ENCODE measurements at regions not wholly inside any gene's neighbourhood (a gene's known extent, or its start where the extent isn't known, plus 50 kb on each side); places are given as distances from the start of the nearest gene placed in this dataset.

GRCh38 chr5:143694357-143694756 lies 117.6 kb upstream of the HMHB1 start (continued):
- no peak for TF ChIP-seq ZNF543 (CRISPR knock-in tag; IDR thresholded peaks at IDR 0.05)
- peak; percentile 61 for TF ChIP-seq PAXIP1 (CRISPR knock-in tag; conservative IDR thresholded peaks at IDR 0.05)
- TF ChIP-seq, protein P1, sequence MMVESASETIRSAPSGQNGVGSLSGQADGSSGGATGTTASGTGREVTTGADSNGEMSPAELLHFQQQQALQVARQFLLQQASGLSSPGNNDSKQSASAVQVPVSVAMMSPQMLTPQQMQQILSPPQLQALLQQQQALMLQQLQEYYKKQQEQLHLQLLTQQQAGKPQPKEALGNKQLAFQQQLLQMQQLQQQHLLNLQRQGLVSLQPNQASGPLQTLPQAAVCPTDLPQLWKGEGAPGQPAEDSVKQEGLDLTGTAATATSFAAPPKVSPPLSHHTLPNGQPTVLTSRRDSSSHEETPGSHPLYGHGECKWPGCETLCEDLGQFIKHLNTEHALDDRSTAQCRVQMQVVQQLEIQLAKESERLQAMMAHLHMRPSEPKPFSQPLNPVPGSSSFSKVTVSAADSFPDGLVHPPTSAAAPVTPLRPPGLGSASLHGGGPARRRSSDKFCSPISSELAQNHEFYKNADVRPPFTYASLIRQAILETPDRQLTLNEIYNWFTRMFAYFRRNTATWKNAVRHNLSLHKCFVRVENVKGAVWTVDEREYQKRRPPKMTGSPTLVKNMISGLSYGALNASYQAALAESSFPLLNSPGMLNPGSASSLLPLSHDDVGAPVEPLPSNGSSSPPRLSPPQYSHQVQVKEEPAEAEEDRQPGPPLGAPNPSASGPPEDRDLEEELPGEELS (CRISPR knock-in tag; IDR thresholded peaks at IDR 0.05) = peak; percentile 47
- no peak for TF ChIP-seq ZNF629 (CRISPR knock-in tag; conservative IDR thresholded peaks at IDR 0.05)
- 0 out of 2 replicates have a peak, but pooled peaks have one; percentile 51 for TF ChIP-seq ZMYM3 (CRISPR knock-in tag; IDR thresholded peaks at IDR 0.05)
- no peak for TF ChIP-seq FOXC1 (CRISPR knock-in tag; IDR thresholded peaks at IDR 0.05; ENCODE audit: borderline replicate concordance)
- no peak for TF ChIP-seq ZNF496 (CRISPR knock-in tag; IDR thresholded peaks at IDR 0.05; ENCODE audit: insufficient replicate concordance)
- TF ChIP-seq ISX (CRISPR knock-in tag; conservative IDR thresholded peaks at IDR 0.05) = no peak
- TF ChIP-seq PITX1 (CRISPR knock-in tag; IDR thresholded peaks at IDR 0.05) = peak; percentile 64; the same call in 1 of the 2 replicates
- peak; percentile 51; the same call in 1 of the 2 replicates for TF ChIP-seq FOXO1 (CRISPR knock-in tag; IDR thresholded peaks at IDR 0.05)
- TF ChIP-seq ZNF607 (CRISPR knock-in tag; IDR thresholded peaks at IDR 0.05; ENCODE audit: borderline replicate concordance) = peak; percentile 35; the same call in 1 of the 2 replicates
- TF ChIP-seq ZNF282 (IDR thresholded peaks at IDR 0.05; ENCODE audit: partially characterized antibody) = no peak
- TF ChIP-seq ZNF296 (CRISPR knock-in tag; conservative IDR thresholded peaks at IDR 0.05) = no peak
- TF ChIP-seq ZNF704 (CRISPR knock-in tag; IDR thresholded peaks at IDR 0.05; ENCODE audit: borderline replicate concordance) = no peak
- TF ChIP-seq KLF15 (CRISPR knock-in tag; IDR thresholded peaks at IDR 0.05; ENCODE audit: borderline replicate concordance) = no peak
- no peak for TF ChIP-seq KDM1A (CRISPR knock-in tag; IDR thresholded peaks at IDR 0.05)
- TF ChIP-seq ZNF264 (CRISPR knock-in tag; IDR thresholded peaks at IDR 0.05) = no peak
- no peak for TF ChIP-seq SRSF9 (IDR thresholded peaks at IDR 0.05; ENCODE audit: borderline replicate concordance, insufficient read depth, low read depth, low read length, poor library complexity, severe bottlenecking)
- no peak for TF ChIP-seq ZSCAN22 (CRISPR knock-in tag; IDR thresholded peaks at IDR 0.05)
- TF ChIP-seq ZNF781 (CRISPR knock-in tag; IDR thresholded peaks at IDR 0.05; ENCODE audit: borderline replicate concordance, not compliant biosample characterization) = no peak
- no peak for TF ChIP-seq ZNF660 (CRISPR knock-in tag; IDR thresholded peaks at IDR 0.05; ENCODE audit: borderline replicate concordance, low read depth)
- TF ChIP-seq ZNF350 (CRISPR knock-in tag; IDR thresholded peaks at IDR 0.05; ENCODE audit: borderline replicate concordance, low read depth) = peak; percentile 28; the same call in 1 of the 2 replicates
- TF ChIP-seq DNMT3B (CRISPR knock-in tag; conservative IDR thresholded peaks at IDR 0.05) = no peak
- no peak for TF ChIP-seq RFX3 (CRISPR knock-in tag; IDR thresholded peaks at IDR 0.05)
- TF ChIP-seq MIER3 (CRISPR knock-in tag; IDR thresholded peaks at IDR 0.05; ENCODE audit: borderline replicate concordance) = 0 out of 2 replicates have a peak, but pooled peaks have one; percentile 40
- peak; percentile 44; the same call in 1 of the 2 replicates for TF ChIP-seq KAT8 (CRISPR knock-in tag; IDR thresholded peaks at IDR 0.05)

Data from HepG2 (cell line).